ENCODE measurements at regions not wholly inside any gene's neighbourhood (a gene's known extent, or its start where the extent isn't known, plus 50 kb on each side); places are given as distances from the start of the nearest gene placed in this dataset.

- Histone ChIP-seq H3K79me2 (ENCODE audit: low read length) (no peaks in the 10 kb centered on the region), H3K9me3 (ENCODE audit: insufficient read depth, low read length) (no peaks in the 10 kb centered on the region), H3K4me2 (ENCODE audit: low read length) (no peak overlapping the region), H3K4me3 (ENCODE audit: low read length) (no peak overlapping the region), H3K27ac (ENCODE audit: low read length) (no peak overlapping the region), H3K27me3 (ENCODE audit: low read depth, low read length) (peaks cover 4% of the 10 kb centered on the region; the same call in 1 of the 2 replicates), H3K9ac (ENCODE audit: low read length) (no peak overlapping the region), H3K4me1 (ENCODE audit: low read length) (no peaks in the 10 kb centered on the region), H3K36me3 (replicated peaks; ENCODE audit: low read depth, low read length) (no peaks in the 10 kb centered on the region), H4K20me1 (ENCODE audit: insufficient read depth, low read length) (no peaks in the 10 kb centered on the region), H2AFZ (ENCODE audit: low read depth, low read length) (no peak overlapping the region)
- TF ChIP-seq EZH2phosphoT487 (IDR thresholded peaks at IDR 0.05; ENCODE audit: low read depth) (no peak), CTCF (IDR thresholded peaks at IDR 0.05; ENCODE audit: low read depth, low read length) (no peak)
Observed at GRCh38 chr9:71472400-71472799, 295.9 kb downstream of the CEMIP2 start.

- Histone ChIP-seq H3K4me2 (ENCODE audit: low read length) (no peak overlapping the region), H3K27ac (ENCODE audit: low read length) (no peak overlapping the region), H3K4me1 (ENCODE audit: low read length) (no peaks in the 10 kb centered on the region), H3K9me3 (ENCODE audit: insufficient read depth, low read length) (no peaks in the 10 kb centered on the region), H3K36me3 (replicated peaks; ENCODE audit: low read depth, low read length) (no peaks in the 10 kb centered on the region), H3K27me3 (ENCODE audit: low read depth, low read length) (no peaks in the 10 kb centered on the region), H3K4me3 (ENCODE audit: low read length) (no peak overlapping the region), H3K79me2 (ENCODE audit: low read length) (no peaks in the 10 kb centered on the region), H4K20me1 (ENCODE audit: insufficient read depth, low read length) (no peaks in the 10 kb centered on the region), H3K9ac (ENCODE audit: low read length) (no peak overlapping the region), H2AFZ (ENCODE audit: low read depth, low read length) (no peak overlapping the region)
- TF ChIP-seq EZH2phosphoT487 (IDR thresholded peaks at IDR 0.05; ENCODE audit: low read depth) (no peak), CTCF (IDR thresholded peaks at IDR 0.05; ENCODE audit: low read depth, low read length) (no peak)
Observed at GRCh38 chr9:71465392-71465791, 302.9 kb downstream of the CEMIP2 start.

- no peaks in the 10 kb centered on the region for H3K4me1 ChIP-seq (ENCODE audit: low read length)
- H3K4me2 ChIP-seq (ENCODE audit: low read length): no peak overlapping the region
- H4K20me1 ChIP-seq (ENCODE audit: insufficient read depth, low read length): no peaks in the 10 kb centered on the region
- no peaks in the 10 kb centered on the region for H3K27me3 ChIP-seq (ENCODE audit: low read depth, low read length)
- H3K9me3 ChIP-seq (ENCODE audit: insufficient read depth, low read length): no peaks in the 10 kb centered on the region
- no peaks in the 10 kb centered on the region for H3K79me2 ChIP-seq (ENCODE audit: low read length)
- no peaks in the 10 kb centered on the region for H3K36me3 ChIP-seq (replicated peaks; ENCODE audit: low read depth, low read length)
- no peak overlapping the region for H3K9ac ChIP-seq (ENCODE audit: low read length)
- no peak for TF ChIP-seq CTCF (IDR thresholded peaks at IDR 0.05; ENCODE audit: low read depth, low read length)
- no peak for TF ChIP-seq EZH2phosphoT487 (IDR thresholded peaks at IDR 0.05; ENCODE audit: low read depth)
- H2AFZ ChIP-seq (ENCODE audit: low read depth, low read length): no peak overlapping the region
- H3K27ac ChIP-seq (ENCODE audit: low read length): no peak overlapping the region
- no peak overlapping the region for H3K4me3 ChIP-seq (ENCODE audit: low read length)
Observed at GRCh38 chr9:71459082-71459481, 309.2 kb downstream of the CEMIP2 start.

- H3K27ac ChIP-seq (ENCODE audit: low read length): no peak overlapping the region
- H3K9me3 ChIP-seq (ENCODE audit: insufficient read depth, low read length): no peaks in the 10 kb centered on the region
- no peaks in the 10 kb centered on the region for H3K27me3 ChIP-seq (ENCODE audit: low read depth, low read length)
- no peak overlapping the region for H3K9ac ChIP-seq (ENCODE audit: low read length)
- no peaks in the 10 kb centered on the region for H3K79me2 ChIP-seq (ENCODE audit: low read length)
- H4K20me1 ChIP-seq (ENCODE audit: insufficient read depth, low read length): no peaks in the 10 kb centered on the region
- H3K4me1 ChIP-seq (ENCODE audit: low read length): no peaks in the 10 kb centered on the region
- no peak overlapping the region for H3K4me2 ChIP-seq (ENCODE audit: low read length)
- TF ChIP-seq EZH2phosphoT487 (IDR thresholded peaks at IDR 0.05; ENCODE audit: low read depth): no peak
- H2AFZ ChIP-seq (ENCODE audit: low read depth, low read length): no peak overlapping the region
- H3K4me3 ChIP-seq (ENCODE audit: low read length): no peak overlapping the region
- H3K36me3 ChIP-seq (replicated peaks; ENCODE audit: low read depth, low read length): no peaks in the 10 kb centered on the region
Observed at GRCh38 chr9:71446473-71447411, 321.6 kb downstream of the CEMIP2 start.

Measured in OCI-LY3 (cell line).